WTC11 (cell line): ENCODE measurements at regions not wholly inside any gene's neighbourhood (a gene's known extent, or its start where the extent isn't known, plus 50 kb on each side); places are given as distances from the start of the nearest gene placed in this dataset.

Experiments
- ATAC-seq: fragments of 200-7000 bp; cut with Tn5 transposase; 2 replicates; pipeline ENCODE4 v1.10.0; 2021; ENCODE audit warnings: mild to moderate bottlenecking, moderate library complexity
- CTCF ChIA-PET: fragments of 300-600 bp; sonication (Branson Sonifier 250); formaldehyde crosslinking; loops from one replicate; lab custom pipeline; 2021; ENCODE audit warnings: antibody characterized with exemption; lab: Charles Lee
- POLR2A ChIA-PET: fragments of 350-600 bp; sonication (Branson Sonifier 250); formaldehyde crosslinking; loops from one replicate; lab custom pipeline; 2021; ENCODE audit warnings: antibody characterized with exemption; lab: Charles Lee
- DNase-seq: peaks from one replicate; pipeline ENCODE4 v3.0.0; 2021; ENCODE audit warnings: low spot score
- H3K27ac Mint-ChIP-seq: 2 replicates; pipeline ENCODE4 v1.8.0; 2021; ENCODE audit warnings: mixed read lengths
- H3K27me3 Mint-ChIP-seq: 2 replicates; pipeline ENCODE4 v1.8.0; 2021; ENCODE audit warnings: low read depth, mild to moderate bottlenecking, moderate library complexity, mixed read lengths
- H3K36me3 Mint-ChIP-seq: 2 replicates; pipeline ENCODE4 v1.8.0; 2021; ENCODE audit warnings: mixed read lengths
- H3K4me1 Mint-ChIP-seq: 2 replicates; pipeline ENCODE4 v1.8.0; 2022; ENCODE audit warnings: mixed read lengths
- H3K4me3 Mint-ChIP-seq: 2 replicates; pipeline ENCODE4 v1.8.0; 2021; ENCODE audit warnings: mild to moderate bottlenecking, moderate library complexity, mixed read lengths
- H3K9me3 Mint-ChIP-seq: 2 replicates; pipeline ENCODE4 v1.8.0; 2021; ENCODE audit warnings: mixed read lengths
- EMX1 ChIP-seq: fragments of 250-450 bp; sonication (Bioruptor Pico); IDR thresholded peaks from 2 replicates; pipeline ENCODE4 v1.8.0; 2021; ENCODE audit warnings: mild to moderate bottlenecking
- GRHL2 ChIP-seq: fragments of 250-450 bp; sonication (Bioruptor Pico); IDR thresholded peaks from 2 replicates; pipeline ENCODE4 v1.8.0; 2022; ENCODE audit warnings: mild to moderate bottlenecking, moderate library complexity; ENCODE audit not compliant: insufficient replicate concordance, severe bottlenecking
- JUN ChIP-seq: sonication (generic); formaldehyde crosslinking; IDR thresholded peaks from 2 replicates; pipeline ENCODE4 v1.8.0; 2023; ENCODE audit warnings: mild to moderate bottlenecking, missing genetic modification reagents
- TEAD4 ChIP-seq: sonication (generic); formaldehyde crosslinking; IDR thresholded peaks from 2 replicates; pipeline ENCODE4 v1.8.0; 2022; ENCODE audit warnings: mild to moderate bottlenecking, missing genetic modification reagents
- ZNF121 ChIP-seq: sonication (generic); formaldehyde crosslinking; IDR thresholded peaks from 2 replicates; pipeline ENCODE4 v1.8.0; 2023; ENCODE audit warnings: missing genetic modification reagents
- ZNF219 ChIP-seq: sonication (generic); formaldehyde crosslinking; IDR thresholded peaks from 2 replicates; pipeline ENCODE4 v1.8.0; 2023; ENCODE audit warnings: missing genetic modification reagents, mild to moderate bottlenecking, borderline replicate concordance
- ZNF263 ChIP-seq: sonication (generic); formaldehyde crosslinking; IDR thresholded peaks from 2 replicates; pipeline ENCODE4 v1.8.1; 2022; ENCODE audit warnings: low read depth, mild to moderate bottlenecking, moderate library complexity, missing genetic modification reagents
- TF ChIP-seq, protein P1 (sequence below): sonication (generic); formaldehyde crosslinking; conservative IDR thresholded peaks from 2 replicates; pipeline ENCODE4 v1.8.1; 2023; ENCODE audit warnings: mild to moderate bottlenecking, low read depth, missing genetic modification reagents, moderate library complexity
- TF ChIP-seq, protein P2 (sequence below): sonication (generic); formaldehyde crosslinking; IDR thresholded peaks from 2 replicates; pipeline ENCODE4 v1.8.1; 2022; ENCODE audit warnings: low read depth, mild to moderate bottlenecking, moderate library complexity, missing genetic modification reagents, borderline replicate concordance
- TF ChIP-seq, protein P3 (sequence below): sonication (generic); formaldehyde crosslinking; IDR thresholded peaks from 2 replicates; pipeline ENCODE4 v1.8.1; 2023; ENCODE audit warnings: mild to moderate bottlenecking, missing genetic modification reagents, moderate library complexity
- TF ChIP-seq, protein P4 (sequence below): fragments of 250-450 bp; sonication (Bioruptor Pico); IDR thresholded peaks from 2 replicates; pipeline ENCODE4 v1.8.0; 2021; ENCODE audit warnings: mild to moderate bottlenecking
- TF ChIP-seq, protein P5 (sequence below): sonication (generic); formaldehyde crosslinking; conservative IDR thresholded peaks from 2 replicates; pipeline ENCODE4 v1.8.1; 2022; ENCODE audit warnings: mild to moderate bottlenecking, missing genetic modification reagents
- TF ChIP-seq, protein P6 (sequence below): sonication (generic); formaldehyde crosslinking; IDR thresholded peaks from 2 replicates; pipeline ENCODE4 v1.8.0; 2022; ENCODE audit warnings: mild to moderate bottlenecking, missing genetic modification reagents
- TF ChIP-seq, protein P7 (sequence below): sonication (generic); formaldehyde crosslinking; IDR thresholded peaks from 2 replicates; pipeline ENCODE4 v1.8.0; 2022; ENCODE audit warnings: missing genetic modification reagents
- TF ChIP-seq, protein P8 (sequence below): fragments of 250-450 bp; sonication (Bioruptor Pico); IDR thresholded peaks from 2 replicates; pipeline ENCODE4 v1.9.0; 2021; ENCODE audit warnings: mild to moderate bottlenecking
- TF ChIP-seq, protein P9 (sequence below): sonication (generic); formaldehyde crosslinking; IDR thresholded peaks from 2 replicates; pipeline ENCODE4 v1.8.0; 2022; ENCODE audit warnings: mild to moderate bottlenecking, missing genetic modification reagents
- TF ChIP-seq, protein P10 (sequence below): fragments of 250-450 bp; sonication (Bioruptor Pico); IDR thresholded peaks from 2 replicates; pipeline ENCODE4 v1.9.0; 2021; ENCODE audit warnings: moderate library complexity, mild to moderate bottlenecking, inconsistent platforms, borderline replicate concordance

DNA sequence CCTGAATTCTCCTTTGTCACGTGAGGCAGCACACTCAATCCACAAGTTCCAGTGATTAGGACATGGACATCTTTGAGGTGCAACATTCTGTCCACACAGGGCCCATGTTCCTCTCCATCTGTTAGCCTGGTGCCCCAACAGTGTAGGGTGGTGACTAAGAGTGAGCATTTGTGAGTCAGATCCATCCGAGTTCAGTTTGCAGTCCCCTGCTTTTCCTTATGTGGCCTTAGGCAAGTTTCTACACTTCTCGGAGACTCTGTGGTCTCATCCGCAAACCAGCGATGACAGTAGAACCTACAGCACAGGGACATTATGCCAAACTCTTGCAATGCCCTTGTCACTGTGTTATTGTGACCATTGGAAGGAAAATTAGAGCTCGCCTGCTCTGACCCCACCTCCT lies 178.7 kb upstream of the CDH4 start (continued):
- TF ChIP-seq, protein P1, sequence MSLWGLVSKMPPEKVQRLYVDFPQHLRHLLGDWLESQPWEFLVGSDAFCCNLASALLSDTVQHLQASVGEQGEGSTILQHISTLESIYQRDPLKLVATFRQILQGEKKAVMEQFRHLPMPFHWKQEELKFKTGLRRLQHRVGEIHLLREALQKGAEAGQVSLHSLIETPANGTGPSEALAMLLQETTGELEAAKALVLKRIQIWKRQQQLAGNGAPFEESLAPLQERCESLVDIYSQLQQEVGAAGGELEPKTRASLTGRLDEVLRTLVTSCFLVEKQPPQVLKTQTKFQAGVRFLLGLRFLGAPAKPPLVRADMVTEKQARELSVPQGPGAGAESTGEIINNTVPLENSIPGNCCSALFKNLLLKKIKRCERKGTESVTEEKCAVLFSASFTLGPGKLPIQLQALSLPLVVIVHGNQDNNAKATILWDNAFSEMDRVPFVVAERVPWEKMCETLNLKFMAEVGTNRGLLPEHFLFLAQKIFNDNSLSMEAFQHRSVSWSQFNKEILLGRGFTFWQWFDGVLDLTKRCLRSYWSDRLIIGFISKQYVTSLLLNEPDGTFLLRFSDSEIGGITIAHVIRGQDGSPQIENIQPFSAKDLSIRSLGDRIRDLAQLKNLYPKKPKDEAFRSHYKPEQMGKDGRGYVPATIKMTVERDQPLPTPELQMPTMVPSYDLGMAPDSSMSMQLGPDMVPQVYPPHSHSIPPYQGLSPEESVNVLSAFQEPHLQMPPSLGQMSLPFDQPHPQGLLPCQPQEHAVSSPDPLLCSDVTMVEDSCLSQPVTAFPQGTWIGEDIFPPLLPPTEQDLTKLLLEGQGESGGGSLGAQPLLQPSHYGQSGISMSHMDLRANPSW: no peak
- TF ChIP-seq EMX1 (no peak), GRHL2 (no peak), ZNF263 (CRISPR knock-in tag) (no peak)
- TF ChIP-seq, protein P2, sequence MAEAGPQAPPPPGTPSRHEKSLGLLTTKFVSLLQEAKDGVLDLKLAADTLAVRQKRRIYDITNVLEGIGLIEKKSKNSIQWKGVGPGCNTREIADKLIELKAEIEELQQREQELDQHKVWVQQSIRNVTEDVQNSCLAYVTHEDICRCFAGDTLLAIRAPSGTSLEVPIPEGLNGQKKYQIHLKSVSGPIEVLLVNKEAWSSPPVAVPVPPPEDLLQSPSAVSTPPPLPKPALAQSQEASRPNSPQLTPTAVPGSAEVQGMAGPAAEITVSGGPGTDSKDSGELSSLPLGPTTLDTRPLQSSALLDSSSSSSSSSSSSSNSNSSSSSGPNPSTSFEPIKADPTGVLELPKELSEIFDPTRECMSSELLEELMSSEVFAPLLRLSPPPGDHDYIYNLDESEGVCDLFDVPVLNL (CRISPR knock-in tag): no peak
- TF ChIP-seq, protein P3, sequence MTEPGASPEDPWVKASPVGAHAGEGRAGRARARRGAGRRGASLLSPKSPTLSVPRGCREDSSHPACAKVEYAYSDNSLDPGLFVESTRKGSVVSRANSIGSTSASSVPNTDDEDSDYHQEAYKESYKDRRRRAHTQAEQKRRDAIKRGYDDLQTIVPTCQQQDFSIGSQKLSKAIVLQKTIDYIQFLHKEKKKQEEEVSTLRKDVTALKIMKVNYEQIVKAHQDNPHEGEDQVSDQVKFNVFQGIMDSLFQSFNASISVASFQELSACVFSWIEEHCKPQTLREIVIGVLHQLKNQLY (CRISPR knock-in tag): no peak
- TF ChIP-seq, protein P4, sequence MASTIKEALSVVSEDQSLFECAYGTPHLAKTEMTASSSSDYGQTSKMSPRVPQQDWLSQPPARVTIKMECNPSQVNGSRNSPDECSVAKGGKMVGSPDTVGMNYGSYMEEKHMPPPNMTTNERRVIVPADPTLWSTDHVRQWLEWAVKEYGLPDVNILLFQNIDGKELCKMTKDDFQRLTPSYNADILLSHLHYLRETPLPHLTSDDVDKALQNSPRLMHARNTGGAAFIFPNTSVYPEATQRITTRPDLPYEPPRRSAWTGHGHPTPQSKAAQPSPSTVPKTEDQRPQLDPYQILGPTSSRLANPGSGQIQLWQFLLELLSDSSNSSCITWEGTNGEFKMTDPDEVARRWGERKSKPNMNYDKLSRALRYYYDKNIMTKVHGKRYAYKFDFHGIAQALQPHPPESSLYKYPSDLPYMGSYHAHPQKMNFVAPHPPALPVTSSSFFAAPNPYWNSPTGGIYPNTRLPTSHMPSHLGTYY (CRISPR knock-in tag): no peak

DNA sequence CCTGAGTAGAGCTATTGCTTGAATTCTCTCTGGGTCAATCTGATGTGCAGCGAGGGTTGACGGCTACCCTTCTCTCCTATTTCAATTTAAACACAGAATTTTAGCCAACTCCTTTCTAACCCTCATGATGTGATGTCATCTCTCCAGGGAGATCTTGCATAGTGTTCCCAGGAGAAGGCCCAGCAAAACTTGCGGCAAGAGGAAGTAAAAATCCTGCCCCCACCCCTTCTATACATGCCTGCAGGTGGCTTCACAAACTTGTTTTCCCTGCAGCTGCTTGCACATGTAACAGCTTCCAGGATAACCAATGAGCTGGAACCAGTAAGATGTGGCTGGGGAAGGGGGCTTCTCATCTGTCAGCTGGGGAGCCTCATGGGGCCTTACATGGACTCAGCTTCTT lies 169.3 kb upstream of the CDH4 start:
- peaks cover 51% of the 10 kb centered on the region for H3K9me3 Mint-ChIP-seq
- ChIA-PET CTCF (no interaction called here), POLR2A (no interaction called here)
- peaks cover 93% of the 10 kb centered on the region for H3K27me3 Mint-ChIP-seq
- no peak for DNase-seq
- peaks cover 12% of the 10 kb centered on the region; the same call in 1 of the 2 replicates for H3K36me3 Mint-ChIP-seq
- ATAC-seq: no peak
- no peak overlapping the region for H3K4me3 Mint-ChIP-seq
- H3K4me1 Mint-ChIP-seq: no peaks in the 10 kb centered on the region
- H3K27ac Mint-ChIP-seq: no peak overlapping the region
- TF ChIP-seq, protein P5, sequence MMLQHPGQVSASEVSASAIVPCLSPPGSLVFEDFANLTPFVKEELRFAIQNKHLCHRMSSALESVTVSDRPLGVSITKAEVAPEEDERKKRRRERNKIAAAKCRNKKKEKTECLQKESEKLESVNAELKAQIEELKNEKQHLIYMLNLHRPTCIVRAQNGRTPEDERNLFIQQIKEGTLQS (CRISPR knock-in tag): no peak
- TF ChIP-seq, protein P6, sequence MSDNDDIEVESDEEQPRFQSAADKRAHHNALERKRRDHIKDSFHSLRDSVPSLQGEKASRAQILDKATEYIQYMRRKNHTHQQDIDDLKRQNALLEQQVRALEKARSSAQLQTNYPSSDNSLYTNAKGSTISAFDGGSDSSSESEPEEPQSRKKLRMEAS (CRISPR knock-in tag): no peak
- TF ChIP-seq, protein P7, sequence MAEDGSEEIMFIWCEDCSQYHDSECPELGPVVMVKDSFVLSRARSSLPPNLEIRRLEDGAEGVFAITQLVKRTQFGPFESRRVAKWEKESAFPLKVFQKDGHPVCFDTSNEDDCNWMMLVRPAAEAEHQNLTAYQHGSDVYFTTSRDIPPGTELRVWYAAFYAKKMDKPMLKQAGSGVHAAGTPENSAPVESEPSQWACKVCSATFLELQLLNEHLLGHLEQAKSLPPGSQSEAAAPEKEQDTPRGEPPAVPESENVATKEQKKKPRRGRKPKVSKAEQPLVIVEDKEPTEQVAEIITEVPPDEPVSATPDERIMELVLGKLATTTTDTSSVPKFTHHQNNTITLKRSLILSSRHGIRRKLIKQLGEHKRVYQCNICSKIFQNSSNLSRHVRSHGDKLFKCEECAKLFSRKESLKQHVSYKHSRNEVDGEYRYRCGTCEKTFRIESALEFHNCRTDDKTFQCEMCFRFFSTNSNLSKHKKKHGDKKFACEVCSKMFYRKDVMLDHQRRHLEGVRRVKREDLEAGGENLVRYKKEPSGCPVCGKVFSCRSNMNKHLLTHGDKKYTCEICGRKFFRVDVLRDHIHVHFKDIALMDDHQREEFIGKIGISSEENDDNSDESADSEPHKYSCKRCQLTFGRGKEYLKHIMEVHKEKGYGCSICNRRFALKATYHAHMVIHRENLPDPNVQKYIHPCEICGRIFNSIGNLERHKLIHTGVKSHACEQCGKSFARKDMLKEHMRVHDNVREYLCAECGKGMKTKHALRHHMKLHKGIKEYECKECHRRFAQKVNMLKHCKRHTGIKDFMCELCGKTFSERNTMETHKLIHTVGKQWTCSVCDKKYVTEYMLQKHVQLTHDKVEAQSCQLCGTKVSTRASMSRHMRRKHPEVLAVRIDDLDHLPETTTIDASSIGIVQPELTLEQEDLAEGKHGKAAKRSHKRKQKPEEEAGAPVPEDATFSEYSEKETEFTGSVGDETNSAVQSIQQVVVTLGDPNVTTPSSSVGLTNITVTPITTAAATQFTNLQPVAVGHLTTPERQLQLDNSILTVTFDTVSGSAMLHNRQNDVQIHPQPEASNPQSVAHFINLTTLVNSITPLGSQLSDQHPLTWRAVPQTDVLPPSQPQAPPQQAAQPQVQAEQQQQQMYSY (CRISPR knock-in tag): no peak
- no peak for TF ChIP-seq TEAD4 (CRISPR knock-in tag)
- no peak for TF ChIP-seq ZNF219 (CRISPR knock-in tag)
- TF ChIP-seq, protein P3 (CRISPR knock-in tag): no peak
- no peak for TF ChIP-seq JUN (CRISPR knock-in tag)
- TF ChIP-seq, protein P8, sequence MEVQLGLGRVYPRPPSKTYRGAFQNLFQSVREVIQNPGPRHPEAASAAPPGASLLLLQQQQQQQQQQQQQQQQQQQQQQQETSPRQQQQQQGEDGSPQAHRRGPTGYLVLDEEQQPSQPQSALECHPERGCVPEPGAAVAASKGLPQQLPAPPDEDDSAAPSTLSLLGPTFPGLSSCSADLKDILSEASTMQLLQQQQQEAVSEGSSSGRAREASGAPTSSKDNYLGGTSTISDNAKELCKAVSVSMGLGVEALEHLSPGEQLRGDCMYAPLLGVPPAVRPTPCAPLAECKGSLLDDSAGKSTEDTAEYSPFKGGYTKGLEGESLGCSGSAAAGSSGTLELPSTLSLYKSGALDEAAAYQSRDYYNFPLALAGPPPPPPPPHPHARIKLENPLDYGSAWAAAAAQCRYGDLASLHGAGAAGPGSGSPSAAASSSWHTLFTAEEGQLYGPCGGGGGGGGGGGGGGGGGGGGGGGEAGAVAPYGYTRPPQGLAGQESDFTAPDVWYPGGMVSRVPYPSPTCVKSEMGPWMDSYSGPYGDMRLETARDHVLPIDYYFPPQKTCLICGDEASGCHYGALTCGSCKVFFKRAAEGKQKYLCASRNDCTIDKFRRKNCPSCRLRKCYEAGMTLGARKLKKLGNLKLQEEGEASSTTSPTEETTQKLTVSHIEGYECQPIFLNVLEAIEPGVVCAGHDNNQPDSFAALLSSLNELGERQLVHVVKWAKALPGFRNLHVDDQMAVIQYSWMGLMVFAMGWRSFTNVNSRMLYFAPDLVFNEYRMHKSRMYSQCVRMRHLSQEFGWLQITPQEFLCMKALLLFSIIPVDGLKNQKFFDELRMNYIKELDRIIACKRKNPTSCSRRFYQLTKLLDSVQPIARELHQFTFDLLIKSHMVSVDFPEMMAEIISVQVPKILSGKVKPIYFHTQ: no peak
- TF ChIP-seq, protein P9, sequence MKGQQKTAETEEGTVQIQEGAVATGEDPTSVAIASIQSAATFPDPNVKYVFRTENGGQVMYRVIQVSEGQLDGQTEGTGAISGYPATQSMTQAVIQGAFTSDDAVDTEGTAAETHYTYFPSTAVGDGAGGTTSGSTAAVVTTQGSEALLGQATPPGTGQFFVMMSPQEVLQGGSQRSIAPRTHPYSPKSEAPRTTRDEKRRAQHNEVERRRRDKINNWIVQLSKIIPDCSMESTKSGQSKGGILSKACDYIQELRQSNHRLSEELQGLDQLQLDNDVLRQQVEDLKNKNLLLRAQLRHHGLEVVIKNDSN (CRISPR knock-in tag): no peak
- no peak for TF ChIP-seq ZNF121 (CRISPR knock-in tag)
- TF ChIP-seq, protein P10, sequence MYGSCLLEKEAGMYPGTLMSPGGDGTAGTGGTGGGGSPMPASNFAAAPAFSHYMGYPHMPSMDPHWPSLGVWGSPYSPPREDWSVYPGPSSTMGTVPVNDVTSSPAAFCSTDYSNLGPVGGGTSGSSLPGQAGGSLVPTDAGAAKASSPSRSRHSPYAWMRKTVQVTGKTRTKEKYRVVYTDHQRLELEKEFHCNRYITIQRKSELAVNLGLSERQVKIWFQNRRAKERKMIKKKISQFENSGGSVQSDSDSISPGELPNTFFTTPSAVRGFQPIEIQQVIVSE (CRISPR knock-in tag): no peak
